ENCODE measurements at regions not wholly inside any gene's neighbourhood (a gene's known extent, or its start where the extent isn't known, plus 50 kb on each side); places are given as distances from the start of the nearest gene placed in this dataset.

DNA sequence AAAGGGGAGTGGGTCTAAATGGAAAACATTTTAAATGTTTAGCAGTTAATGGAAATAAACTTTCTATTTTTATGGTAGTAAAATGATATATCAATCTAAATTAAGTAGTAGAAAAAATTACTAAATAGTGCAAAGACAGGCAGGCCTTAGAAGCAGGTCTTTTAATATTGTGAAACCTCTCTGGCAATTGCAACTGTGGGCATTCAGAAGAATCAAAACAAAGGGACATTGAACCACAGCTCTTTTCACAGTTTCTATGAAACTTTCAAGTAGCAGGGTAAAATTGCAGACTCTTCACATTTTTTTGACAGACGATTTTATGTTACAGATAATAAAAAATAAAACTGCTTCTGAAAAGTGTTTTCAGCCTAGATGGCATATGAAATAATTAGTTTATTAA, 533.7 kb downstream of the BCKDHB start:
- TF ChIP-seq, protein P1, sequence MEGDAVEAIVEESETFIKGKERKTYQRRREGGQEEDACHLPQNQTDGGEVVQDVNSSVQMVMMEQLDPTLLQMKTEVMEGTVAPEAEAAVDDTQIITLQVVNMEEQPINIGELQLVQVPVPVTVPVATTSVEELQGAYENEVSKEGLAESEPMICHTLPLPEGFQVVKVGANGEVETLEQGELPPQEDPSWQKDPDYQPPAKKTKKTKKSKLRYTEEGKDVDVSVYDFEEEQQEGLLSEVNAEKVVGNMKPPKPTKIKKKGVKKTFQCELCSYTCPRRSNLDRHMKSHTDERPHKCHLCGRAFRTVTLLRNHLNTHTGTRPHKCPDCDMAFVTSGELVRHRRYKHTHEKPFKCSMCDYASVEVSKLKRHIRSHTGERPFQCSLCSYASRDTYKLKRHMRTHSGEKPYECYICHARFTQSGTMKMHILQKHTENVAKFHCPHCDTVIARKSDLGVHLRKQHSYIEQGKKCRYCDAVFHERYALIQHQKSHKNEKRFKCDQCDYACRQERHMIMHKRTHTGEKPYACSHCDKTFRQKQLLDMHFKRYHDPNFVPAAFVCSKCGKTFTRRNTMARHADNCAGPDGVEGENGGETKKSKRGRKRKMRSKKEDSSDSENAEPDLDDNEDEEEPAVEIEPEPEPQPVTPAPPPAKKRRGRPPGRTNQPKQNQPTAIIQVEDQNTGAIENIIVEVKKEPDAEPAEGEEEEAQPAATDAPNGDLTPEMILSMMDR (IDR thresholded peaks at IDR 0.05): no peak
- TF ChIP-seq POLR2A (IDR thresholded peaks at IDR 0.05): no peak
- no peak for TF ChIP-seq EP300 (IDR thresholded peaks at IDR 0.05)

All from stomach (tissue), 4 donors.